Body of pancreas (tissue), 4 donors: ENCODE measurements at regions not wholly inside any gene's neighbourhood (a gene's known extent, or its start where the extent isn't known, plus 50 kb on each side); places are given as distances from the start of the nearest gene placed in this dataset.
A peak's percentile ranks its signal among the peaks of the same experiment; 100 is the strongest.

ENCODE experiments used
- ATAC-seq: fragments of 150-250 bp; one replicate; pipeline ENCODE4 v1.9.1; 2016
- DNase-seq, 4 donors: peaks; one replicate each; pipeline ENCODE4 v3.0.0-alpha.2; 2019
- H3K27ac ChIP-seq, 4 donors: fragments of 200-600 bp; sonication (generic); 1 replicate in 3 of 4; 2 replicates in 1 of 4; pipeline versions ENCODE4 v1.5.1 to v1.6.1; 2016 to 2019; ENCODE audit warnings: mild to moderate bottlenecking in 1 of 4, mixed read lengths in 1 of 4, moderate library complexity in 1 of 4
- H3K27me3 ChIP-seq, 2 donors: fragments of 200-600 bp; sonication (generic); one replicate each; pipeline ENCODE4 v1.6.0; 2016; ENCODE audit warnings: mild to moderate bottlenecking in 1 of 2
- H3K36me3 ChIP-seq, 2 donors: fragments of 200-600 bp; sonication (generic); replicated peaks in 1 of 2; 2 replicates each; pipeline ENCODE4 v1.5.1; 2016; ENCODE audit warnings: low read depth in 2 of 2; ENCODE audit not compliant: insufficient read depth in 1 of 2
- H3K4me1 ChIP-seq: fragments of 200-600 bp; sonication (generic); one replicate; pipeline ENCODE4 v1.6.0; 2016
- H3K4me3 ChIP-seq, 2 donors: fragments of 200-600 bp; sonication (generic); 1 replicate in 1 of 2; 2 replicates in 1 of 2; pipeline ENCODE4 v1.5.1; 2016 to 2019
- H3K9me3 ChIP-seq, 3 donors: fragments of 200-600 bp; sonication (generic); 1 replicate in 2 of 3; 2 replicates in 1 of 3; pipeline ENCODE4 v1.5.1; 2016
- POLR2A ChIP-seq, 3 donors: fragments of 450-650 bp; IDR thresholded peaks; one replicate each; pipeline ENCODE4 v1.6.1; 2016; ENCODE audit warnings: antibody characterized with exemption in 3 of 3, mild to moderate bottlenecking in 2 of 3
- WGBS, 2 donors: methylation state at CpG; one replicate each; pipeline ENCODE4 v1.1.5; 2017; 5-methylcytosine and 5-hydroxymethylcytosine counted together
- intact Hi-C: fragments of 100-400 bp; cut with DNase I; formaldehyde crosslinking; loops from one replicate; pipeline ENCODE4 v1.15.1; 2023
- TF ChIP-seq, protein P1 (sequence below), 7 experiments: fragments of 450-650 bp in 4 of 7; fragments of 200-600 bp in 3 of 7; sonication (generic) in 3 of 7; IDR thresholded peaks; one replicate each; pipeline ENCODE4 v1.5.1; 2016 to 2019; ENCODE audit warnings: antibody characterized with exemption in 7 of 7

DNA sequence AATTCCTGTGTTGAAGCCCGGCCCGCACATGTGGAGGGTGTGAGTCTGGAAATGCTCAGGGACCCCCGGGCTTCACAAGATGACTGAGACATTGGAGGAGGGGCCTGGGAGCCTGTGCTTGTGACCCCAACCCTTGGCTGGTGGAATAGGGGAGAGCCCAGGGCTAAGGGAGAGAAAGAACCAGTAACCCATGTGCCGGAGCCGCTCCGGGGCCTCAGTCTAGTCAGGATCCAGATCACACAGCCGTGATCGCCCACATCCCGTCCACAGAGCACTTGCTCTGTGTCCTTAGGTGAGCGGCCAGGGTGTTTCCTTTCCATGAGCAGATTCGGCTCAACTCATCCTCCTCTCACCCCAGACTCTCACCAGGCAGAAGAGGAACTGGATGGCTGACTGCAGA lies 152.3 kb upstream of the RPS6KA2 start:
- WGBS, 2 donors = 89% methylated on average over 11 of the region's 11 CpGs
- H3K9me3 ChIP-seq = no peaks in the 10 kb centered on the region
- DNase-seq (no peak), ATAC-seq (no peak)
- no peaks in the 10 kb centered on the region for H3K4me1 ChIP-seq
- no peak overlapping the region for H3K27ac ChIP-seq
- no peak overlapping the region for H3K4me3 ChIP-seq
- H3K36me3 ChIP-seq = no peaks in the 10 kb centered on the region
- TF ChIP-seq, protein P1, sequence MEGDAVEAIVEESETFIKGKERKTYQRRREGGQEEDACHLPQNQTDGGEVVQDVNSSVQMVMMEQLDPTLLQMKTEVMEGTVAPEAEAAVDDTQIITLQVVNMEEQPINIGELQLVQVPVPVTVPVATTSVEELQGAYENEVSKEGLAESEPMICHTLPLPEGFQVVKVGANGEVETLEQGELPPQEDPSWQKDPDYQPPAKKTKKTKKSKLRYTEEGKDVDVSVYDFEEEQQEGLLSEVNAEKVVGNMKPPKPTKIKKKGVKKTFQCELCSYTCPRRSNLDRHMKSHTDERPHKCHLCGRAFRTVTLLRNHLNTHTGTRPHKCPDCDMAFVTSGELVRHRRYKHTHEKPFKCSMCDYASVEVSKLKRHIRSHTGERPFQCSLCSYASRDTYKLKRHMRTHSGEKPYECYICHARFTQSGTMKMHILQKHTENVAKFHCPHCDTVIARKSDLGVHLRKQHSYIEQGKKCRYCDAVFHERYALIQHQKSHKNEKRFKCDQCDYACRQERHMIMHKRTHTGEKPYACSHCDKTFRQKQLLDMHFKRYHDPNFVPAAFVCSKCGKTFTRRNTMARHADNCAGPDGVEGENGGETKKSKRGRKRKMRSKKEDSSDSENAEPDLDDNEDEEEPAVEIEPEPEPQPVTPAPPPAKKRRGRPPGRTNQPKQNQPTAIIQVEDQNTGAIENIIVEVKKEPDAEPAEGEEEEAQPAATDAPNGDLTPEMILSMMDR (IDR thresholded peaks at IDR 0.05) = no peak
- no peak for TF ChIP-seq POLR2A (IDR thresholded peaks at IDR 0.05)
- intact Hi-C loops = loop anchor here (10.0 kb wide), 2 partner anchors 205 to 365 kb away; no protein-coding TSS in a partner anchor
- no peaks in the 10 kb centered on the region for H3K27me3 ChIP-seq

DNA sequence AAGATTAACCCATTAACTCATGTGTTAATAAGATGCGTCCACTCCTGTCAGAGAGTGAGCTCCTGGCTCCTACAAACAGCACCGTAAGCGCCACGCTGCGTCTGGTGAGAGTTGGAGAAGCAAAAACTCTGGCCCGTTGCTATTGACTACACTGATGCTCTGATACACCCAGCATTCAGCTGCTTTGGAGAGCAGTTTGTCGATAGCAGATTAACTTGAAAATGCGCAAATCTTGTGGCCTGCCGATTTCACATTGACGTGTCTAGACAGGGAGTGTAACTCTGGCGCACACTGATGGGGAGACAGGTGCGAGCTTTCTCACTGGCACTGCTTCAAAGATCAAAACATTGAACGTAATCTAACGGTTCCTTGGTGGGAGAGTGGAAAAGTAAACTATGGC lies 151.7 kb upstream of the RPS6KA2 start:
- intact Hi-C loops = loop anchor here (10.0 kb wide), 2 partner anchors 206 to 366 kb away; no protein-coding TSS in a partner anchor
- no peaks in the 10 kb centered on the region for H3K27me3 ChIP-seq
- DNase-seq (peak in 2 of 4 donors; percentile 38 to 41), ATAC-seq (peak; percentile 42)
- no peaks in the 10 kb centered on the region for H3K36me3 ChIP-seq
- H3K4me3 ChIP-seq = no peak overlapping the region
- no peak overlapping the region for H3K27ac ChIP-seq
- 33 to 47% methylated on average over 13 to 14 of the region's 14 CpGs for WGBS, 2 donors
- no peaks in the 10 kb centered on the region for H3K9me3 ChIP-seq
- H3K4me1 ChIP-seq = no peaks in the 10 kb centered on the region
- TF ChIP-seq, protein P1 (IDR thresholded peaks at IDR 0.05) = no peak
- no peak for TF ChIP-seq POLR2A (IDR thresholded peaks at IDR 0.05)

DNA sequence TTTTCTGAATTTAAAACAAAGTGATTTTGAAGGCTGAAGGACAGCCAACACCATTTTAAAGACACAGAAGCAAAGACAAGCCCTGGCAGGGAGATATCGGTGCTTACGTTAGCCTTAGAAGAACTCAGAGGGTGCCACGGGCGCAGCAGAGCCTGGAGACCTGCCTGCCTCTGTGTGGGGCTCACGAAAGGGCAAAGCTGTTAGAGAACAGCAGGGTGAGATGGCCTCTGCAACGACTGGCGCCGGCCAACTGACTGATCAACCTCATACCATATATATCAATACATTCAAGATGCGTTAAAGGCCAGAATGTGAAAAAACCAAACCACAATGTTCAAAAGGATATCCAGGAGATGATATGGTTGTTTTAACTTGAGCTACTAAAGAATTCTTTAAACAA lies 151.0 kb upstream of the RPS6KA2 start:
- 87 to 91% methylated on average over 9 of the region's 9 CpGs for WGBS, 2 donors
- DNase-seq = no peak
- H3K27me3 ChIP-seq = no peaks in the 10 kb centered on the region
- TF ChIP-seq, protein P1 (IDR thresholded peaks at IDR 0.05) = no peak
- TF ChIP-seq POLR2A (IDR thresholded peaks at IDR 0.05) = no peak
- no peaks in the 10 kb centered on the region for H3K4me1 ChIP-seq
- H3K36me3 ChIP-seq = no peaks in the 10 kb centered on the region
- intact Hi-C loops = loop anchor here (10.0 kb wide), 2 partner anchors 207 to 367 kb away; no protein-coding TSS in a partner anchor
- H3K4me3 ChIP-seq = no peak overlapping the region
- H3K27ac ChIP-seq = no peak overlapping the region
- H3K9me3 ChIP-seq = no peaks in the 10 kb centered on the region
- no peak for ATAC-seq

DNA sequence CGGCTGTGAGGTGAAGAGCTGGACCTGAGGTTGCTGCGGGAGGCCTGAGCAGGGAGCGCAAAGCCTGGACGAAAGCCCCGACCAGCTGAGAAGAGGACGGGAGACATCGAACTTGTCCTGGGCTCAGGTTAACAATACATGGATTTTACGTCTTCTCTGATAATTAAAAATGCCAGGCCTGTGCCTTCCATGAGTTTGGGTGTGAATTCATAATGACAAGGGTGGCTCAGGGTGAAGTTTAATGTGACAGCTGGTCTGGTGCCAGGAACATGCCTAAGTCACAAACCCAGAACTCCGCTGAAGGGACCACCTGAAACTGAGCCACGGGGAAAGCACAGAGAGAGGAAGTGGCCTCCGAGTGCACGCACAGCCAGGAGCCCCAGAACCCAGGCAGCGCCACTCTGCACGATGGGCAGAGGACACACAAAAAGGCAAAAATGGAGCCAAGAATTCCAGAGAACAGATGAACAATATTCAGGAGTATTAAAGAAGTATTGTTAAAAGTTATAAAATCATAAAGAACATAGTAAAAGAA lies 150.1 kb upstream of the RPS6KA2 start:
- Histone ChIP-seq H3K9me3 (no peaks in the 10 kb centered on the region), H3K4me1 (no peaks in the 10 kb centered on the region), H3K27me3 (no peaks in the 10 kb centered on the region), H3K4me3 (no peak overlapping the region), H3K36me3 (no peaks in the 10 kb centered on the region), H3K27ac (no peak overlapping the region)
- intact Hi-C loops = loop anchor here (10.0 kb wide), 2 partner anchors 208 to 368 kb away; no protein-coding TSS in a partner anchor
- DNase-seq (no peak), ATAC-seq (no peak)
- WGBS, 2 donors = 79 to 84% methylated on average over 14 of the region's 14 CpGs
- TF ChIP-seq POLR2A (IDR thresholded peaks at IDR 0.05) = no peak
- TF ChIP-seq, protein P1 (IDR thresholded peaks at IDR 0.05) = no peak

DNA sequence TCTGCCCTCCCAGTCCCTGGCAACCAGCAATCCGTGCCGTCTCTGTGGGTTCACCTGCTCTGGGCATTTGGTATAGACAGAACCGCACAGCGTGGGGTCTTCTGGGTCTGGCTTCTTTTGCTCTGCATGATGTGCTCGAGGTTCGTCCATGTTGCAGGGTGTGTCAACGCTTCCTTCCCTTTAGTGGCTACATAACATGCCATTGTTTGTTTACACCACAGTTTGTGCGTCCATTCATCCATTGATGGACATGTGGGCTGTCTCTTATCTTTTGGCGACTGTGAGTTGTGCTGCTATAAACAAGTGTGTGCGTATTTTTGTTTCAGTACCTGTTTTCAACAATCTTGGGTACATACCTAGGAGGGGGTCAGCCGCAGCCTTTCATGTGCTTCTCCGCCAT lies 149.5 kb upstream of the RPS6KA2 start:
- no peak overlapping the region for H3K4me3 ChIP-seq
- no peak for TF ChIP-seq POLR2A (IDR thresholded peaks at IDR 0.05)
- TF ChIP-seq, protein P1 (IDR thresholded peaks at IDR 0.05) = no peak
- H3K36me3 ChIP-seq = no peaks in the 10 kb centered on the region
- 76 to 79% methylated on average over 12 of the region's 12 CpGs for WGBS, 2 donors
- no peaks in the 10 kb centered on the region for H3K9me3 ChIP-seq
- H3K27me3 ChIP-seq = no peaks in the 10 kb centered on the region
- no peak overlapping the region for H3K27ac ChIP-seq
- H3K4me1 ChIP-seq = no peaks in the 10 kb centered on the region
- ATAC-seq (no peak), DNase-seq (no peak)
- intact Hi-C loops = loop anchor here (10.0 kb wide), 2 partner anchors 208 to 368 kb away; no protein-coding TSS in a partner anchor
